ENCODE measurements at regions not wholly inside any gene's neighbourhood (a gene's known extent, or its start where the extent isn't known, plus 50 kb on each side); places are given as distances from the start of the nearest gene placed in this dataset.
A peak's percentile ranks its signal among the peaks of the same experiment; 100 is the strongest.

DNA sequence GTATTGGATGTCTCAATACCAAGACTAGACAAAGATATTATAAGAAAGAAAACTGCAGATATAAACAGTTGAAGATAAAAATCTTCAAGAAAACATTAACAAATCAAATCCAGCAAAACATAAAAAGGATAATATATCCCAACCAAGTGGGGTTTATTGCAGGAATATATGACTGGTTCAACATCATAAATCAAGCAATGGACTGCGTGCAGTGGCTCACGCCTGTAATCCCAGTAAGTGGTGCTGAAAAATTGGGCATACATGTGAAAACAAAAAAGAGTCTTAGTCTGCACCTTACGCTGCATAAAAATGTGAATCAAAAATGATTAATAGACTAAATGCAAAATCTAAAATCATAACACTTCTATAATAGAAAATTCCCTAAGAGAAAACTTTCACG, 112.9 kb upstream of the PDE4B start:
- DNase-seq (no peak), ATAC-seq (no peak)
- Histone ChIP-seq H3K9me3 (no peaks in the 10 kb centered on the region), H3K4me3 (no peak overlapping the region), H3K36me3 (no peaks in the 10 kb centered on the region), H3K27ac (no peak overlapping the region), H3K27me3 (no peaks in the 10 kb centered on the region), H3K4me1 (no peaks in the 10 kb centered on the region)
- intact Hi-C loops (cut with DNase I): loop anchor here (10.0 kb wide), 1 partner anchor 445 kb away; no protein-coding TSS in a partner anchor
- TF ChIP-seq, protein P1, sequence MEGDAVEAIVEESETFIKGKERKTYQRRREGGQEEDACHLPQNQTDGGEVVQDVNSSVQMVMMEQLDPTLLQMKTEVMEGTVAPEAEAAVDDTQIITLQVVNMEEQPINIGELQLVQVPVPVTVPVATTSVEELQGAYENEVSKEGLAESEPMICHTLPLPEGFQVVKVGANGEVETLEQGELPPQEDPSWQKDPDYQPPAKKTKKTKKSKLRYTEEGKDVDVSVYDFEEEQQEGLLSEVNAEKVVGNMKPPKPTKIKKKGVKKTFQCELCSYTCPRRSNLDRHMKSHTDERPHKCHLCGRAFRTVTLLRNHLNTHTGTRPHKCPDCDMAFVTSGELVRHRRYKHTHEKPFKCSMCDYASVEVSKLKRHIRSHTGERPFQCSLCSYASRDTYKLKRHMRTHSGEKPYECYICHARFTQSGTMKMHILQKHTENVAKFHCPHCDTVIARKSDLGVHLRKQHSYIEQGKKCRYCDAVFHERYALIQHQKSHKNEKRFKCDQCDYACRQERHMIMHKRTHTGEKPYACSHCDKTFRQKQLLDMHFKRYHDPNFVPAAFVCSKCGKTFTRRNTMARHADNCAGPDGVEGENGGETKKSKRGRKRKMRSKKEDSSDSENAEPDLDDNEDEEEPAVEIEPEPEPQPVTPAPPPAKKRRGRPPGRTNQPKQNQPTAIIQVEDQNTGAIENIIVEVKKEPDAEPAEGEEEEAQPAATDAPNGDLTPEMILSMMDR (IDR thresholded peaks at IDR 0.05): no peak

DNA sequence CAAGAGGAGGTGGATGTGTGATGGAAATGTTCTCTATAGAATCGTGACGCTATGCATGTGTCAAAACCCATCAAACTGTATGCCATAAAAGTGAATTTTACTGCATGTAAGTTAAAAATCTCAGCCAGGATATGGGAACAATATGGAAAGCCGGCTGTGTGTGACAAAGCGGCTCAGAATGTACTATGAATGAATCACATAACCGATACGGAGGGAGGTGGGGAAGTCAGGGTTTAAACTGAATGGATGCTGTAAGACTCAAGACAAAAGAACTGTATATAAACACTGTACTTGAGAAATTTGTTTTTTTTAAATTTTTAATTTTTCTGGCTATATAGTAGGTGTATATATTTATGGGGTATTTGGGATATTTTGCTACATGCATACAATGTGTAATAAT, 111.6 kb upstream of the PDE4B start:
- H3K4me3 ChIP-seq: no peak overlapping the region
- DNase-seq (no peak), ATAC-seq (no peak)
- TF ChIP-seq, protein P1 (IDR thresholded peaks at IDR 0.05): no peak
- no peak overlapping the region for H3K27ac ChIP-seq
- H3K4me1 ChIP-seq: no peaks in the 10 kb centered on the region
- no peaks in the 10 kb centered on the region for H3K9me3 ChIP-seq
- intact Hi-C loops (cut with DNase I): loop anchor here (10.0 kb wide), 1 partner anchor 446 kb away; no protein-coding TSS in a partner anchor
- H3K27me3 ChIP-seq: no peaks in the 10 kb centered on the region
- H3K36me3 ChIP-seq: no peaks in the 10 kb centered on the region

DNA sequence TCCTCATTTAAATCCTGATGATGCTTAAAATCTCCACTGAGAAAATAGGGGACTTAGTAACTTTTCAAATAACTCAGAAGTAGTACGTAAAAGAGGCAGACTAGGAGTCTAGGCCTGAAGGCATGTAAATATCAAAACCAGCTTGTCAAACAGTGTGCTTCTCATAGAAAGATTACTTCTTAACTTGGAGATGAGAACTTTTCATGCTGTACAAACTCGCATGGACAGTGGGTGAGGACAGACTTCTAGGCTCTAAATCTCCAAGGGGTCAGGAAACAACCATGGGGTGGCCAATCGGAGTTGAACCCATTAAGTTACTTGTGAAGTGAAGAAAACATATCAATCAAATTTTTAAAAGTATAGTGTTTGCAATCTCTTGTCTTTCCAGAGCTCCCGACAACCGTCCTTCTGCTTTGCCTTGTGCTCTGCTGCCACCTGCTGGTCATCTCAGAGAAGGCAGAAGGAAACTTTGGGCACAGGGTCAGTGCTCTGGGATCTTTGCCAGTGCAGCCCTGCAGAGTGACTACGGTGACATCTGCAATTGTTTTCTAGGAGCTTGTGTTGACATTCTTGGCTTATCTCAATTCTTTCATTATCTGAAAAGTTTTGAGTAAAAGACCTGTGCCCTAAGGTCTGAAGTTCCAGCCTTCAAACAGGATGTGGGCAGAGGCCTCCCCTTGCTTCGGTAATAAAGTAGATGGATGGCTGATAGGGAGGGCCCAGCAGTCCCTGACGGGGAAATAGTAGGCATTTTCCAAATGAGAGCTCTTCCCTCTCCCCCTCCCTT, 105.1 kb upstream of the PDE4B start:
- peak; percentile 85 for DNase-seq
- intact Hi-C loops (cut with DNase I): loop anchor here (10.0 kb wide), 1 partner anchor 453 kb away; no protein-coding TSS in a partner anchor
- H3K4me3 ChIP-seq: no peak overlapping the region
- H3K9me3 ChIP-seq: no peaks in the 10 kb centered on the region
- peaks cover 23% of the 10 kb centered on the region for H3K4me1 ChIP-seq
- TF ChIP-seq, protein P1 (IDR thresholded peaks at IDR 0.05): peak; percentile 97
- no peaks in the 10 kb centered on the region for H3K27me3 ChIP-seq
- no peaks in the 10 kb centered on the region for H3K36me3 ChIP-seq
- ATAC-seq: peak; percentile 97
- H3K27ac ChIP-seq: no peak overlapping the region

GRCh38 chr1:65688215-65688566, 104.5 kb upstream of the PDE4B start:
- no peaks in the 10 kb centered on the region for H3K36me3 ChIP-seq
- H3K4me3 ChIP-seq: no peak overlapping the region
- DNase-seq (no peak), ATAC-seq (no peak)
- TF ChIP-seq, protein P1 (IDR thresholded peaks at IDR 0.05): no peak
- no peak overlapping the region for H3K27ac ChIP-seq
- H3K9me3 ChIP-seq: no peaks in the 10 kb centered on the region
- peaks cover 23% of the 10 kb centered on the region for H3K4me1 ChIP-seq
- intact Hi-C loops (cut with DNase I): loop anchor here (10.0 kb wide), 1 partner anchor 453 kb away; no protein-coding TSS in a partner anchor
- no peaks in the 10 kb centered on the region for H3K27me3 ChIP-seq

GRCh38 chr1:65688848-65689247, 103.8 kb upstream of the PDE4B start:
- no peaks in the 10 kb centered on the region for H3K9me3 ChIP-seq
- peaks cover 23% of the 10 kb centered on the region for H3K4me1 ChIP-seq
- TF ChIP-seq, protein P1 (IDR thresholded peaks at IDR 0.05): no peak
- no peak for ATAC-seq
- H3K4me3 ChIP-seq: no peak overlapping the region
- DNase-seq: no peak
- H3K27me3 ChIP-seq: no peaks in the 10 kb centered on the region
- H3K36me3 ChIP-seq: no peaks in the 10 kb centered on the region
- intact Hi-C loops (cut with DNase I): loop anchor here (10.0 kb wide), 1 partner anchor 454 kb away; no protein-coding TSS in a partner anchor
- no peak overlapping the region for H3K27ac ChIP-seq

All from upper lobe of right lung (tissue), 1 donor.